HL-60 (cell line): ENCODE measurements at regions not wholly inside any gene's neighbourhood (a gene's known extent, or its start where the extent isn't known, plus 50 kb on each side); places are given as distances from the start of the nearest gene placed in this dataset.

Experiments used
- DNase-seq, 2 experiments: peaks; one replicate each; pipeline ENCODE4 v3.0.0-alpha.2; 2010 to 2020; ENCODE audit warnings: low read depth in 1 of 2, low spot score in 1 of 2
- H3K27ac ChIP-seq: fragments of 250-450 bp; sonication (Bioruptor Pico); replicated peaks from 2 replicates; pipeline ENCODE4 v1.5.1; 2020; ENCODE audit warnings: mild to moderate bottlenecking, moderate library complexity
- H3K27me3 ChIP-seq: fragments of 250-450 bp; sonication (Bioruptor Pico); 2 replicates; pipeline ENCODE4 v1.5.1; 2021; ENCODE audit warnings: mild to moderate bottlenecking, moderate library complexity; ENCODE audit not compliant: insufficient read depth, poor library complexity, severe bottlenecking
- H3K4me3 ChIP-seq: replicated peaks from 2 replicates; pipeline ENCODE4 v1.5.1; 2011; ENCODE audit warnings: mild to moderate bottlenecking, control low read depth, low read length; ENCODE audit not compliant: insufficient read depth
- GABPA ChIP-seq: IDR thresholded peaks from 2 replicates; pipeline ENCODE4 v1.6.1; 2012; ENCODE audit warnings: low read depth
- POLR2AphosphoS5 ChIP-seq: IDR thresholded peaks from 2 replicates; pipeline ENCODE4 v1.6.1; 2012; ENCODE audit warnings: low read depth
- SPI1 ChIP-seq: IDR thresholded peaks from 2 replicates; pipeline ENCODE4 v1.6.1; 2012; ENCODE audit warnings: low read depth, mild to moderate bottlenecking, borderline replicate concordance
- TF ChIP-seq, protein P1 (sequence below): IDR thresholded peaks from one replicate; pipeline ENCODE4 v1.5.1; 2011; ENCODE audit warnings: low read length, control low read depth, inconsistent platforms; ENCODE audit not compliant: insufficient read depth
- TF ChIP-seq, protein P2 (sequence below): IDR thresholded peaks from 2 replicates; pipeline ENCODE4 v1.6.1; 2012; ENCODE audit warnings: low read depth; ENCODE audit not compliant: insufficient replicate concordance

DNA sequence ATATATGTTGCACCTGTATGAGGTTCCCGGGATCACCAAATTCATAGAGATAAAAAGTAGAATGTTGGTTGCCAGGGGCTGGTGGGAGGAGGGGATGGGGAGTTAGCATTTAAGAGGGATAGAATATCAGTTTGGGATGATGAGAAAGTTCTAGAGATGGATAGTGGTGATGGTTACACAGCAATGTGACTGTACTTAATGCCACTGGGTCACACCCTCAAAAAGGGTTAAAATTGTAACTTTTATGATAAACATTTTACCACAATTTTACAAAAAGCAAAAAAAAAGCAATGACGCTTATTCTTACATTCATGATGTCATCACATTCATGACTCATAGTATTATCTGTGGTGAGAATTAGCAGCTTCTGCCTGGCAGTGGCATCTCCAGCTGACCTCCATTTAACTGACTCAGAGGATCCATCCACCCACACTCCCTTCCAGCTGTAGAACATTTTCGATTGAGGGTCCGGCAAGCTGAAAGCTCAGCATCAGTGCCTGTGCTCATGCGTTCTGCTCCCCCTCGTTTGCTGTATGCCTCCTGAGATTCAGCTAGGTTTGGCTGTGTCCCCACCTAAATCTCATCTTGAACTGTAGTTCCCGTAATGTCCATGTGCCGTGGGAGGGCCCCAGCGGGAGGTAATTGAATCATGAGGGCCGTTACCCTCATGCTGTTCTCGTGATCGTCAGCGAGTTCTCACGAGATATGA lies 64.8 kb upstream of the TMEM260 start:
- TF ChIP-seq SPI1 (no peak), GABPA (no peak)
- TF ChIP-seq, protein P1, sequence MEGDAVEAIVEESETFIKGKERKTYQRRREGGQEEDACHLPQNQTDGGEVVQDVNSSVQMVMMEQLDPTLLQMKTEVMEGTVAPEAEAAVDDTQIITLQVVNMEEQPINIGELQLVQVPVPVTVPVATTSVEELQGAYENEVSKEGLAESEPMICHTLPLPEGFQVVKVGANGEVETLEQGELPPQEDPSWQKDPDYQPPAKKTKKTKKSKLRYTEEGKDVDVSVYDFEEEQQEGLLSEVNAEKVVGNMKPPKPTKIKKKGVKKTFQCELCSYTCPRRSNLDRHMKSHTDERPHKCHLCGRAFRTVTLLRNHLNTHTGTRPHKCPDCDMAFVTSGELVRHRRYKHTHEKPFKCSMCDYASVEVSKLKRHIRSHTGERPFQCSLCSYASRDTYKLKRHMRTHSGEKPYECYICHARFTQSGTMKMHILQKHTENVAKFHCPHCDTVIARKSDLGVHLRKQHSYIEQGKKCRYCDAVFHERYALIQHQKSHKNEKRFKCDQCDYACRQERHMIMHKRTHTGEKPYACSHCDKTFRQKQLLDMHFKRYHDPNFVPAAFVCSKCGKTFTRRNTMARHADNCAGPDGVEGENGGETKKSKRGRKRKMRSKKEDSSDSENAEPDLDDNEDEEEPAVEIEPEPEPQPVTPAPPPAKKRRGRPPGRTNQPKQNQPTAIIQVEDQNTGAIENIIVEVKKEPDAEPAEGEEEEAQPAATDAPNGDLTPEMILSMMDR, result no peak
- TF ChIP-seq, protein P2, sequence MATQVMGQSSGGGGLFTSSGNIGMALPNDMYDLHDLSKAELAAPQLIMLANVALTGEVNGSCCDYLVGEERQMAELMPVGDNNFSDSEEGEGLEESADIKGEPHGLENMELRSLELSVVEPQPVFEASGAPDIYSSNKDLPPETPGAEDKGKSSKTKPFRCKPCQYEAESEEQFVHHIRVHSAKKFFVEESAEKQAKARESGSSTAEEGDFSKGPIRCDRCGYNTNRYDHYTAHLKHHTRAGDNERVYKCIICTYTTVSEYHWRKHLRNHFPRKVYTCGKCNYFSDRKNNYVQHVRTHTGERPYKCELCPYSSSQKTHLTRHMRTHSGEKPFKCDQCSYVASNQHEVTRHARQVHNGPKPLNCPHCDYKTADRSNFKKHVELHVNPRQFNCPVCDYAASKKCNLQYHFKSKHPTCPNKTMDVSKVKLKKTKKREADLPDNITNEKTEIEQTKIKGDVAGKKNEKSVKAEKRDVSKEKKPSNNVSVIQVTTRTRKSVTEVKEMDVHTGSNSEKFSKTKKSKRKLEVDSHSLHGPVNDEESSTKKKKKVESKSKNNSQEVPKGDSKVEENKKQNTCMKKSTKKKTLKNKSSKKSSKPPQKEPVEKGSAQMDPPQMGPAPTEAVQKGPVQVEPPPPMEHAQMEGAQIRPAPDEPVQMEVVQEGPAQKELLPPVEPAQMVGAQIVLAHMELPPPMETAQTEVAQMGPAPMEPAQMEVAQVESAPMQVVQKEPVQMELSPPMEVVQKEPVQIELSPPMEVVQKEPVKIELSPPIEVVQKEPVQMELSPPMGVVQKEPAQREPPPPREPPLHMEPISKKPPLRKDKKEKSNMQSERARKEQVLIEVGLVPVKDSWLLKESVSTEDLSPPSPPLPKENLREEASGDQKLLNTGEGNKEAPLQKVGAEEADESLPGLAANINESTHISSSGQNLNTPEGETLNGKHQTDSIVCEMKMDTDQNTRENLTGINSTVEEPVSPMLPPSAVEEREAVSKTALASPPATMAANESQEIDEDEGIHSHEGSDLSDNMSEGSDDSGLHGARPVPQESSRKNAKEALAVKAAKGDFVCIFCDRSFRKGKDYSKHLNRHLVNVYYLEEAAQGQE, result no peak
- H3K4me3 ChIP-seq, result no peak overlapping the region
- H3K27me3 ChIP-seq, result peaks cover 4% of the 10 kb centered on the region
- DNase-seq, result no peak
- no peak overlapping the region for H3K27ac ChIP-seq

DNA sequence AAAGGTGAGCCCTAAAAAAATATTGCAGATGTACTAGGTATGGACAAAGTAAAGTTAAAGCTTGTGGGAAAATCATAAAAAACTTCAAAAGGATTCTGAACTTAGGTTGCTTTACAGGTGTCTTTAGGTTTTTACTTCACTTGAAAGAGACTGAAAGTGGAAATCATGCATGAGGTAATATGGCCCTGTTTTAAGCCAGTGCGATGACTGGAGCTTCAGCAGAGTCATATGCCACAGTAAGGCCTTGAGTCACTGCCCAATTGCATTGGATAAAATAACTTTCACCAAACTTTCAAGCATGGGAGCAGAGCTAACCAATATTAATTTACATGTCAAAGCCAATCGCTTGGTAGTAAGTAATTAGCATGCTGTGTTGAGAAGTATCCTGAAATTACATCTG lies 63.9 kb upstream of the TMEM260 start:
- TF ChIP-seq, protein P2, result no peak
- TF ChIP-seq, protein P1, result no peak
- TF ChIP-seq GABPA (no peak), SPI1 (no peak), POLR2AphosphoS5 (no peak)
- no peak overlapping the region for H3K4me3 ChIP-seq
- H3K27me3 ChIP-seq, result peaks cover 4% of the 10 kb centered on the region
- no peak for DNase-seq
- H3K27ac ChIP-seq, result no peak overlapping the region

DNA sequence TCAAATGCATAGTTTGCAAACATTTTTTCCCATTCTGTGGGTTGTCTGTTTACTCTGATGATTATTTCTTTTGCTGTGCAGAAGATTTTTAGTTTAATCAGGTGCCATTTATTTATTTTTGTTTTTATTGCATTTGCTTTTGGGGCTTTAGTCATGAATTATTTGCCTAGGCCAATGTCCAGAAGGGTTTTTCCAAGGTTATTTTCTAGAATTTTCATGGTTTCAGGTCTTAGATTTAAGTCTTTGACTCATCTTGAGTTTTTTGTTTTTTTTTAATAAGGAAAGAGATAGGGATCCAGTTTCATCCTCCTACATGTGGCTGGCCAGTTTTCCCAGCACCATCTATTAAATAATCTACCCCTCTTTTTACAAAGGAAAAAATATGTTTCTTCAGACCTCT lies 57.2 kb upstream of the TMEM260 start:
- TF ChIP-seq POLR2AphosphoS5 (no peak), SPI1 (no peak), GABPA (no peak)
- TF ChIP-seq, protein P1, result no peak
- TF ChIP-seq, protein P2, result no peak
- Histone ChIP-seq H3K27me3 (no peaks in the 10 kb centered on the region), H3K27ac (no peak overlapping the region), H3K4me3 (no peak overlapping the region)
- no peak for DNase-seq
